AG04450 (cell line): ENCODE measurements at regions not wholly inside any gene's neighbourhood (a gene's known extent, or its start where the extent isn't known, plus 50 kb on each side); places are given as distances from the start of the nearest gene placed in this dataset.

Experiments used
- CTCF ChIA-PET: fragments of 300-600, 350-600 bp; formaldehyde crosslinking; extraction: SDS; loops from one replicate; lab custom pipeline; 2022; ENCODE audit warnings: antibody characterized with exemption, inconsistent platforms; lab: Charles Lee
- POLR2A ChIA-PET: fragments of 350-600 bp; formaldehyde crosslinking; extraction: SDS; loops from one replicate; lab custom pipeline; 2021; ENCODE audit warnings: antibody characterized with exemption, inconsistent platforms; lab: Yijun Ruan, JAX
- DNase-seq: peaks from one replicate; pipeline ENCODE4 v3.0.0-alpha.2; 2011; ENCODE audit warnings: low read depth, low spot score
- H3K27ac ChIP-seq: one replicate; pipeline ENCODE4 v1.5.1; 2012; ENCODE audit warnings: low read depth, low read length, control low read depth
- H3K27me3 ChIP-seq: one replicate; pipeline ENCODE4 v1.6.0; 2012; ENCODE audit warnings: low read length; ENCODE audit not compliant: control insufficient read depth, insufficient read depth
- H3K4me3 ChIP-seq: 2 replicates; pipeline ENCODE4 v1.5.1; 2011; ENCODE audit warnings: mild to moderate bottlenecking, low read depth, low read length, control low read depth
- H3K9me3 ChIP-seq: 2 replicates; pipeline ENCODE4 v1.5.1; 2012; ENCODE audit warnings: low read length; ENCODE audit not compliant: control insufficient read depth, insufficient read depth
- CTCF ChIP-seq: IDR thresholded peaks from 2 replicates; pipeline ENCODE4 v1.5.1; 2011; ENCODE audit warnings: low read depth, low read length, control low read depth, inconsistent platforms

GRCh38 chr15:91480426-91480825 lies 373.1 kb upstream of the SLCO3A1 start:
- no peak for TF ChIP-seq CTCF
- DNase-seq: no peak
- H3K9me3 ChIP-seq: no peaks in the 10 kb centered on the region
- H3K4me3 ChIP-seq: no peak overlapping the region
- H3K27me3 ChIP-seq: no peaks in the 10 kb centered on the region
- POLR2A ChIA-PET: no interaction called here
- CTCF ChIA-PET: no interaction called here
- H3K27ac ChIP-seq: no peak overlapping the region

- POLR2A ChIA-PET: no interaction called here
- Histone ChIP-seq H3K27me3 (no peaks in the 10 kb centered on the region), H3K27ac (no peak overlapping the region), H3K4me3 (no peak overlapping the region), H3K9me3 (no peaks in the 10 kb centered on the region)
- no peak for TF ChIP-seq CTCF
- no peak for DNase-seq
- CTCF ChIA-PET: no interaction called here
These were observed 370.7 kb upstream of the SLCO3A1 start for GRCh38 chr15:91482799-91483198.

- POLR2A ChIA-PET: no interaction called here
- no peak overlapping the region for H3K4me3 ChIP-seq
- no peak for TF ChIP-seq CTCF
- CTCF ChIA-PET: no interaction called here
- no peak for DNase-seq
- no peaks in the 10 kb centered on the region for H3K27me3 ChIP-seq
- H3K27ac ChIP-seq: no peak overlapping the region
- no peaks in the 10 kb centered on the region for H3K9me3 ChIP-seq
These were observed 369.4 kb upstream of the SLCO3A1 start for GRCh38 chr15:91484141-91484540.

- Histone ChIP-seq H3K4me3 (no peak overlapping the region), H3K27me3 (peaks cover 2% of the 10 kb centered on the region), H3K27ac (no peak overlapping the region), H3K9me3 (no peaks in the 10 kb centered on the region)
- CTCF ChIA-PET: no interaction called here
- POLR2A ChIA-PET: no interaction called here
- no peak for DNase-seq
- no peak for TF ChIP-seq CTCF
These were observed 365.1 kb upstream of the SLCO3A1 start for GRCh38 chr15:91488452-91488851.

GRCh38 chr15:91490211-91490610 lies 363.3 kb upstream of the SLCO3A1 start:
- ChIA-PET POLR2A (no interaction called here), CTCF (no interaction called here)
- H3K4me3 ChIP-seq: no peak overlapping the region
- peaks cover 2% of the 10 kb centered on the region for H3K27me3 ChIP-seq
- no peak overlapping the region for H3K27ac ChIP-seq
- no peak for DNase-seq
- TF ChIP-seq CTCF: no peak
- H3K9me3 ChIP-seq: no peaks in the 10 kb centered on the region
